ENCODE measurements at regions not wholly inside any gene's neighbourhood (a gene's known extent, or its start where the extent isn't known, plus 50 kb on each side); places are given as distances from the start of the nearest gene placed in this dataset.

- DNase-seq, result no peak
Observed at GRCh38 chr6:170053966-170054661, 236.8 kb downstream of the DLL1 start.

- DNase-seq, result no peak
Observed at GRCh38 chr6:170052991-170053821, 237.7 kb downstream of the DLL1 start.

- no peak for DNase-seq
Observed at GRCh38 chr6:170051229-170052172, 239.4 kb downstream of the DLL1 start.

GRCh38 chr6:170050591-170051041, 240.3 kb downstream of the DLL1 start:
- DNase-seq, result no peak

- peak in 1 of 2 donors; percentile 56 for DNase-seq
Observed at GRCh38 chr6:170049641-170050561, 241.0 kb downstream of the DLL1 start.

GRCh38 chr6:170048615-170049256, 242.1 kb downstream of the DLL1 start:
- peak in 1 of 2 donors; percentile 71 for DNase-seq

- DNase-seq, result no peak
Observed at GRCh38 chr6:170047823-170048222, 243.1 kb downstream of the DLL1 start.

- DNase-seq, result peak in 1 of 2 donors; percentile 62
Observed at GRCh38 chr6:170046791-170047626, 243.9 kb downstream of the DLL1 start.

GRCh38 chr6:170045981-170046667, 244.8 kb downstream of the DLL1 start:
- DNase-seq, result no peak

GRCh38 chr6:170045563-170045960, 245.3 kb downstream of the DLL1 start:
- no peak for DNase-seq

- DNase-seq, result no peak
Observed at GRCh38 chr6:170044836-170045562, 245.9 kb downstream of the DLL1 start.

GRCh38 chr6:170043881-170044790, 246.7 kb downstream of the DLL1 start:
- no peak for DNase-seq

- no peak for DNase-seq
Observed at GRCh38 chr6:170043150-170043819, 247.6 kb downstream of the DLL1 start.

GRCh38 chr6:170042596-170043118, 248.2 kb downstream of the DLL1 start:
- DNase-seq, result no peak

GRCh38 chr6:170042123-170042522, 248.8 kb downstream of the DLL1 start:
- DNase-seq, result no peak

- no peak for DNase-seq
Observed at GRCh38 chr6:170041526-170041925, 249.4 kb downstream of the DLL1 start.

- no peak for DNase-seq
Observed at GRCh38 chr6:170040906-170041305, 250.0 kb downstream of the DLL1 start.
